ENCODE measurements at regions not wholly inside any gene's neighbourhood (a gene's known extent, or its start where the extent isn't known, plus 50 kb on each side); places are given as distances from the start of the nearest gene placed in this dataset.
"Not testable (repeated sequence)": the region's sequence is repeated elsewhere in the genome, so short reads cannot be mapped to it uniquely, and the experiment has no call there.

- no peak for DNase-seq (ENCODE audit: low read depth)
Observed at GRCh38 chr9:30010691-30011090, 2373.8 kb upstream of the ACO1 start.

- DNase-seq (ENCODE audit: low read depth), result no peak
Observed at GRCh38 chr9:30012622-30013021, 2371.8 kb upstream of the ACO1 start.

- no peak for DNase-seq (ENCODE audit: low read depth)
Observed at GRCh38 chr9:30015073-30015472, 2369.4 kb upstream of the ACO1 start.

- DNase-seq (ENCODE audit: low read depth), result no peak
Observed at GRCh38 chr9:30020161-30020560, 2364.3 kb upstream of the ACO1 start.

GRCh38 chr9:30035761-30036160, 2348.7 kb upstream of the ACO1 start:
- no peak for DNase-seq (ENCODE audit: low read depth)

- no peak for DNase-seq (ENCODE audit: low read depth)
Observed at GRCh38 chr9:30036558-30036957, 2347.9 kb upstream of the ACO1 start.

GRCh38 chr9:30039712-30040111, 2344.7 kb upstream of the ACO1 start:
- no peak for DNase-seq (ENCODE audit: low read depth)

GRCh38 chr9:30048396-30048795, 2336.0 kb upstream of the ACO1 start:
- DNase-seq (ENCODE audit: low read depth), result no peak

- DNase-seq (ENCODE audit: low read depth), result no peak
Observed at GRCh38 chr9:30058463-30058862, 2326.0 kb upstream of the ACO1 start.

GRCh38 chr9:30060976-30061375, 2323.5 kb upstream of the ACO1 start:
- no peak for DNase-seq (ENCODE audit: low read depth)

- DNase-seq (ENCODE audit: low read depth), result no peak
Observed at GRCh38 chr9:30065888-30066287, 2318.6 kb upstream of the ACO1 start.

- DNase-seq (ENCODE audit: low read depth), result not testable (repeated sequence)
Observed at GRCh38 chr9:30069236-30069635, 2315.2 kb upstream of the ACO1 start.

- DNase-seq (ENCODE audit: low read depth), result no peak
Observed at GRCh38 chr9:30075022-30075421, 2309.4 kb upstream of the ACO1 start.

GRCh38 chr9:30075451-30076199, 2308.8 kb upstream of the ACO1 start:
- peak; percentile 7 for DNase-seq (ENCODE audit: low read depth)

- DNase-seq (ENCODE audit: low read depth), result no peak
Observed at GRCh38 chr9:30078195-30078594, 2306.2 kb upstream of the ACO1 start.

GRCh38 chr9:30089428-30089827, 2295.0 kb upstream of the ACO1 start:
- DNase-seq (ENCODE audit: low read depth), result no peak

- DNase-seq (ENCODE audit: low read depth), result no peak
Observed at GRCh38 chr9:30103647-30104394, 2280.6 kb upstream of the ACO1 start.

GRCh38 chr9:30107134-30107533, 2277.3 kb upstream of the ACO1 start:
- not testable (repeated sequence) for DNase-seq (ENCODE audit: low read depth)

GRCh38 chr9:30116673-30117217, 2267.7 kb upstream of the ACO1 start:
- no peak for DNase-seq (ENCODE audit: low read depth)

- no peak for DNase-seq (ENCODE audit: low read depth)
Observed at GRCh38 chr9:30120666-30121065, 2263.8 kb upstream of the ACO1 start.

- no peak for DNase-seq (ENCODE audit: low read depth)
Observed at GRCh38 chr9:30121611-30122010, 2262.8 kb upstream of the ACO1 start.

- no peak for DNase-seq (ENCODE audit: low read depth)
Observed at GRCh38 chr9:30125881-30126280, 2258.6 kb upstream of the ACO1 start.

- no peak for DNase-seq (ENCODE audit: low read depth)
Observed at GRCh38 chr9:30127371-30127770, 2257.1 kb upstream of the ACO1 start.

Data from stimulated activated CD4-positive, alpha-beta T cell treated with anti-CD3 and anti-CD28 coated beads, Interleukin-2, amount 100 ng/mL, for 4 hours (primary cell).